Skin of body (tissue), 1 donor: ENCODE measurements at regions not wholly inside any gene's neighbourhood (a gene's known extent, or its start where the extent isn't known, plus 50 kb on each side); places are given as distances from the start of the nearest gene placed in this dataset.
A peak's percentile ranks its signal among the peaks of the same experiment; 100 is the strongest.
"Not testable (repeated sequence)": the region's sequence is repeated elsewhere in the genome, so short reads cannot be mapped to it uniquely, and the experiment has no call there.

Experiments
- DNase-seq: peaks from one replicate; lab custom pipeline; 2025; lab: John Stamatoyannopoulos, UW

- no peak for DNase-seq
Measured at GRCh38 chr19:28605501-28606268, 607.3 kb downstream of the UQCRFS1 start.

GRCh38 chr19:28603453-28603852, 609.5 kb downstream of the UQCRFS1 start:
- no peak for DNase-seq

GRCh38 chr19:28602675-28603298, 610.2 kb downstream of the UQCRFS1 start:
- DNase-seq, result no peak

GRCh38 chr19:28601723-28602440, 611.1 kb downstream of the UQCRFS1 start:
- no peak for DNase-seq

GRCh38 chr19:28598861-28599260, 614.1 kb downstream of the UQCRFS1 start:
- no peak for DNase-seq

- DNase-seq, result no peak
Measured at GRCh38 chr19:28596561-28597071, 616.3 kb downstream of the UQCRFS1 start.

- no peak for DNase-seq
Measured at GRCh38 chr19:28595722-28596480, 617.0 kb downstream of the UQCRFS1 start.

GRCh38 chr19:28594737-28595136, 618.2 kb downstream of the UQCRFS1 start:
- DNase-seq, result no peak

- not testable (repeated sequence) for DNase-seq
Measured at GRCh38 chr19:28589991-28590411, 623.0 kb downstream of the UQCRFS1 start.

GRCh38 chr19:28586474-28586873, 626.5 kb downstream of the UQCRFS1 start:
- DNase-seq, result no peak

- no peak for DNase-seq
Measured at GRCh38 chr19:28585796-28586195, 627.2 kb downstream of the UQCRFS1 start.

GRCh38 chr19:28583713-28584112, 629.2 kb downstream of the UQCRFS1 start:
- DNase-seq, result no peak

- no peak for DNase-seq
Measured at GRCh38 chr19:28583242-28583641, 629.7 kb downstream of the UQCRFS1 start.

GRCh38 chr19:28582796-28583195, 630.2 kb downstream of the UQCRFS1 start:
- no peak for DNase-seq

GRCh38 chr19:28582344-28582743, 630.6 kb downstream of the UQCRFS1 start:
- DNase-seq, result no peak

- DNase-seq, result no peak
Measured at GRCh38 chr19:28581468-28581770, 631.5 kb downstream of the UQCRFS1 start.

GRCh38 chr19:28578786-28579505, 634.0 kb downstream of the UQCRFS1 start:
- DNase-seq, result no peak

- DNase-seq, result no peak
Measured at GRCh38 chr19:28578208-28578607, 634.7 kb downstream of the UQCRFS1 start.

- no peak for DNase-seq
Measured at GRCh38 chr19:28577666-28578065, 635.3 kb downstream of the UQCRFS1 start.

GRCh38 chr19:28577233-28577632, 635.7 kb downstream of the UQCRFS1 start:
- DNase-seq, result peak; percentile 60

- no peak for DNase-seq
Measured at GRCh38 chr19:28575816-28576215, 637.1 kb downstream of the UQCRFS1 start.
